Retinal pigment epithelial cell (primary cell): ENCODE measurements at regions not wholly inside any gene's neighbourhood (a gene's known extent, or its start where the extent isn't known, plus 50 kb on each side); places are given as distances from the start of the nearest gene placed in this dataset.

Experiments used
- DNase-seq: peaks from one replicate; pipeline ENCODE4 v3.0.0-alpha.2; 2010; ENCODE audit warnings: low read depth
- H3K4me3 ChIP-seq: 2 replicates; pipeline ENCODE4 v1.5.1; 2011; ENCODE audit warnings: mild to moderate bottlenecking, low read length, control low read depth, moderate library complexity
- CTCF ChIP-seq: conservative IDR thresholded peaks from 2 replicates; pipeline ENCODE4 v1.5.1; 2011; ENCODE audit warnings: low read depth, low read length, control low read depth, inconsistent platforms

GRCh38 chr20:43799741-43800140, 72.9 kb upstream of the GTSF1L start:
- H3K4me3 ChIP-seq: no peak overlapping the region
- no peak for DNase-seq
- no peak for TF ChIP-seq CTCF

GRCh38 chr20:43799150-43799711, 72.4 kb upstream of the GTSF1L start:
- H3K4me3 ChIP-seq: no peak overlapping the region
- DNase-seq: no peak
- no peak for TF ChIP-seq CTCF

- no peak overlapping the region for H3K4me3 ChIP-seq
- peak; percentile 5 for DNase-seq
- no peak for TF ChIP-seq CTCF
These were observed 71.7 kb upstream of the GTSF1L start for GRCh38 chr20:43798291-43799149.

GRCh38 chr20:43794326-43794725, 67.5 kb upstream of the GTSF1L start:
- no peak overlapping the region for H3K4me3 ChIP-seq
- no peak for TF ChIP-seq CTCF
- no peak for DNase-seq

GRCh38 chr20:43789593-43789992, 62.8 kb upstream of the GTSF1L start:
- no peak for DNase-seq
- no peak for TF ChIP-seq CTCF

GRCh38 chr20:43787937-43788336, 61.1 kb upstream of the GTSF1L start:
- no peak for TF ChIP-seq CTCF
- H3K4me3 ChIP-seq: no peak overlapping the region
- no peak for DNase-seq

More at GRCh38 chr20:43789593-43789992, 62.8 kb upstream of the GTSF1L start:
- no peak overlapping the region for H3K4me3 ChIP-seq

GRCh38 chr20:43786885-43787284, 60.1 kb upstream of the GTSF1L start:
- no peak for TF ChIP-seq CTCF
- DNase-seq: no peak
- no peak overlapping the region for H3K4me3 ChIP-seq
